ENCODE measurements at regions not wholly inside any gene's neighbourhood (a gene's known extent, or its start where the extent isn't known, plus 50 kb on each side); places are given as distances from the start of the nearest gene placed in this dataset.

DNA sequence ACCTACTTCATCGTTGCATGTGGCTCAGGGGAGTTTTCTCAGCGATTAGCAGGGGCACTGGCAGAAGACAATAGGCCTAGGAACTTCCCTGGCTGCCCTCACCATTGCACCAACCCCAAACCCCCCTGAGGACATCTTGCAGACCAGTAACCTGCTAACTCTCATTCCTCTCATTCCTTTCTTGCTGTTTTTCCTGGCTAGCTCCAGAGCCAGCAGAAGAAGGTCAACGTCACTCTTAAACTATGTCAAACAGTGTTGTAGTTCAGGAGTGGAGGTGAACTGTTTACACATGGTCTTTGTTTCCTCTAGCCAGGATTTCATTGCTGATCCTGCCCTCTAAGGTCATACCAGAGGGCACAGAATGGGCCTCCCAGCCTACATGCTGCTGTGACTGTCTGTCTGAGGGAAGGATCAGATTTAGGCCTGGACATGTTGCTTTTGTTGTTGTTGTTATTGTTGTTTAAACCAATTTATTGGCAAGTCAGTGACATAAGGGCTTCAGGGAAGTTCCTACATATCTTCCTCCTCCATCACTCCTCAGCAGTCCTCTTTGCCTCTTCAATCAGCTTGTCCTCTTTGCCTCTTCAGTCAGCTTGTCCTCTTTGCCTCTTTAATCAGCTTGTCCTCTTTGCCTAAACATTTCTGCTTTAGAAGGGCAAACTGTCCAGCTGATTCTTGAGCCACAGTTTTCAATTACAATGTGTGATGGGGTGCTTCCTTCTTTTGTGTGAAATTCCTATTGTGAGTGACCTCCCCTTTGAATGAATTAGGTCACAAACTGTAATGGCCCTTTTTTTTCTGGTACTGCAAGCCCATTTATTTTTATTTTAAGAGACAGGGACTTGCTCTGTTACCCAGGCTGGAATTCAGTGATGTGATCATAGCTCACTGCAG lies 471.9 kb upstream of the TNP1 start:
- Histone ChIP-seq H3K27ac (ENCODE audit: low read length) (no peak overlapping the region), H3K4me1 (ENCODE audit: control insufficient read depth, insufficient read depth, low read length) (no peaks in the 10 kb centered on the region), H3K36me3 (ENCODE audit: control insufficient read depth, insufficient read depth, low read length) (no peaks in the 10 kb centered on the region), H3K4me3 (ENCODE audit: low read depth in 2 of 2, low read length in 2 of 2) (no peak overlapping the region), H3K9me3 (ENCODE audit: control insufficient read depth, insufficient read depth, low read depth, low read length) (no peaks in the 10 kb centered on the region), H3K27me3 (ENCODE audit: control insufficient read depth, insufficient read depth, low read length) (no peaks in the 10 kb centered on the region)
- ATAC-seq (peak; percentile 87), DNase-seq (ENCODE audit: low read depth, low spot score) (no peak)
- BruUV-seq (replicated peaks), result no TSS peak
- in situ Hi-C loops (cut with HindIII; ENCODE audit: low pct_unique_long_range_greater_than_20kb, low sequenced_read_pairs) (no loop called here), intact Hi-C loops (cut with micrococcal nuclease; ENCODE audit: unreplicated experiment) (no loop called here)
- TF ChIP-seq, protein P1, sequence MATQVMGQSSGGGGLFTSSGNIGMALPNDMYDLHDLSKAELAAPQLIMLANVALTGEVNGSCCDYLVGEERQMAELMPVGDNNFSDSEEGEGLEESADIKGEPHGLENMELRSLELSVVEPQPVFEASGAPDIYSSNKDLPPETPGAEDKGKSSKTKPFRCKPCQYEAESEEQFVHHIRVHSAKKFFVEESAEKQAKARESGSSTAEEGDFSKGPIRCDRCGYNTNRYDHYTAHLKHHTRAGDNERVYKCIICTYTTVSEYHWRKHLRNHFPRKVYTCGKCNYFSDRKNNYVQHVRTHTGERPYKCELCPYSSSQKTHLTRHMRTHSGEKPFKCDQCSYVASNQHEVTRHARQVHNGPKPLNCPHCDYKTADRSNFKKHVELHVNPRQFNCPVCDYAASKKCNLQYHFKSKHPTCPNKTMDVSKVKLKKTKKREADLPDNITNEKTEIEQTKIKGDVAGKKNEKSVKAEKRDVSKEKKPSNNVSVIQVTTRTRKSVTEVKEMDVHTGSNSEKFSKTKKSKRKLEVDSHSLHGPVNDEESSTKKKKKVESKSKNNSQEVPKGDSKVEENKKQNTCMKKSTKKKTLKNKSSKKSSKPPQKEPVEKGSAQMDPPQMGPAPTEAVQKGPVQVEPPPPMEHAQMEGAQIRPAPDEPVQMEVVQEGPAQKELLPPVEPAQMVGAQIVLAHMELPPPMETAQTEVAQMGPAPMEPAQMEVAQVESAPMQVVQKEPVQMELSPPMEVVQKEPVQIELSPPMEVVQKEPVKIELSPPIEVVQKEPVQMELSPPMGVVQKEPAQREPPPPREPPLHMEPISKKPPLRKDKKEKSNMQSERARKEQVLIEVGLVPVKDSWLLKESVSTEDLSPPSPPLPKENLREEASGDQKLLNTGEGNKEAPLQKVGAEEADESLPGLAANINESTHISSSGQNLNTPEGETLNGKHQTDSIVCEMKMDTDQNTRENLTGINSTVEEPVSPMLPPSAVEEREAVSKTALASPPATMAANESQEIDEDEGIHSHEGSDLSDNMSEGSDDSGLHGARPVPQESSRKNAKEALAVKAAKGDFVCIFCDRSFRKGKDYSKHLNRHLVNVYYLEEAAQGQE (IDR thresholded peaks at IDR 0.05; ENCODE audit: insufficient read depth in 1 of 2, low read depth in 2 of 2, low read length in 1 of 2), result no peak
- TF ChIP-seq SIN3A (IDR thresholded peaks at IDR 0.05; ENCODE audit: borderline replicate concordance, insufficient read depth, low read depth, low read length) (no peak), POLR2AphosphoS5 (IDR thresholded peaks at IDR 0.05; ENCODE audit: low read depth, low read length) (peak; percentile 26; the same call in 1 of the 2 replicates), TCF7L2 (IDR thresholded peaks at IDR 0.05; ENCODE audit: low read depth, low read length) (no peak)
- TF ChIP-seq, protein P2, sequence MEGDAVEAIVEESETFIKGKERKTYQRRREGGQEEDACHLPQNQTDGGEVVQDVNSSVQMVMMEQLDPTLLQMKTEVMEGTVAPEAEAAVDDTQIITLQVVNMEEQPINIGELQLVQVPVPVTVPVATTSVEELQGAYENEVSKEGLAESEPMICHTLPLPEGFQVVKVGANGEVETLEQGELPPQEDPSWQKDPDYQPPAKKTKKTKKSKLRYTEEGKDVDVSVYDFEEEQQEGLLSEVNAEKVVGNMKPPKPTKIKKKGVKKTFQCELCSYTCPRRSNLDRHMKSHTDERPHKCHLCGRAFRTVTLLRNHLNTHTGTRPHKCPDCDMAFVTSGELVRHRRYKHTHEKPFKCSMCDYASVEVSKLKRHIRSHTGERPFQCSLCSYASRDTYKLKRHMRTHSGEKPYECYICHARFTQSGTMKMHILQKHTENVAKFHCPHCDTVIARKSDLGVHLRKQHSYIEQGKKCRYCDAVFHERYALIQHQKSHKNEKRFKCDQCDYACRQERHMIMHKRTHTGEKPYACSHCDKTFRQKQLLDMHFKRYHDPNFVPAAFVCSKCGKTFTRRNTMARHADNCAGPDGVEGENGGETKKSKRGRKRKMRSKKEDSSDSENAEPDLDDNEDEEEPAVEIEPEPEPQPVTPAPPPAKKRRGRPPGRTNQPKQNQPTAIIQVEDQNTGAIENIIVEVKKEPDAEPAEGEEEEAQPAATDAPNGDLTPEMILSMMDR (IDR thresholded peaks at IDR 0.05), result no peak
- ChIA-PET POLR2A (no interaction called here), CTCF (no interaction called here)

DNA sequence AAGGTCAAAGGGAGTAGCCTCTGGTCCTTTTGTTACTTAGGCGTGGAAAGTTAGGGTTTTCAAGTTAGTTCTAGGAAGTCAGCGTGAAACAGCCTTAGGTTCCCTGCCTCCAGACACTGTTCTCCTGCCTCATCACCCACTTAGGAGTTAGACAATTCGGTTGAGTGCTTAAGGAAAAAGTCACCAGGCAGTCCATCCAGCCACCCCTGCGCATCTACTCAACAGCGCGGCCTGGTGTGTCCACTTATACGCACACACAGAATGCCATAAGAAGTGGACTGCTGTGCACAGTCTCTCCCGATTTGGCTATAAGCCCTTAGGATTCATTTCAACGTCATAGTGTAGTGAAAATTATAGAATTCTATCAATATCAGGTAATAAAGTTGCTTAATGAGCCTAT lies 470.8 kb upstream of the TNP1 start:
- TF ChIP-seq, protein P1 (IDR thresholded peaks at IDR 0.05; ENCODE audit: insufficient read depth in 1 of 2, low read depth in 2 of 2, low read length in 1 of 2), result no peak
- no peak for TF ChIP-seq TCF7L2 (IDR thresholded peaks at IDR 0.05; ENCODE audit: low read depth, low read length)
- TF ChIP-seq POLR2AphosphoS5 (IDR thresholded peaks at IDR 0.05; ENCODE audit: low read depth, low read length), result no peak
- H3K27me3 ChIP-seq (ENCODE audit: control insufficient read depth, insufficient read depth, low read length), result no peaks in the 10 kb centered on the region
- no peaks in the 10 kb centered on the region for H3K9me3 ChIP-seq (ENCODE audit: control insufficient read depth, insufficient read depth, low read depth, low read length)
- ChIA-PET POLR2A (no interaction called here), CTCF (no interaction called here)
- no peaks in the 10 kb centered on the region for H3K36me3 ChIP-seq (ENCODE audit: control insufficient read depth, insufficient read depth, low read length)
- H3K4me1 ChIP-seq (ENCODE audit: control insufficient read depth, insufficient read depth, low read length), result no peaks in the 10 kb centered on the region
- BruUV-seq (replicated peaks), result no TSS peak
- DNase-seq (ENCODE audit: low read depth, low spot score), result no peak
- no peak overlapping the region for H3K27ac ChIP-seq (ENCODE audit: low read length)
- ATAC-seq, result no peak
- no peak overlapping the region for H3K4me3 ChIP-seq (ENCODE audit: low read depth in 2 of 2, low read length in 2 of 2)
- in situ Hi-C loops (cut with HindIII; ENCODE audit: low pct_unique_long_range_greater_than_20kb, low sequenced_read_pairs) (no loop called here), intact Hi-C loops (cut with micrococcal nuclease; ENCODE audit: unreplicated experiment) (no loop called here)

Data from Panc1 (cell line).